ENCODE measurements at regions not wholly inside any gene's neighbourhood (a gene's known extent, or its start where the extent isn't known, plus 50 kb on each side); places are given as distances from the start of the nearest gene placed in this dataset.

- H3K4me3 ChIP-seq (ENCODE audit: severe bottlenecking), result no peak overlapping the region
- no peaks in the 10 kb centered on the region for H3K9me3 ChIP-seq (ENCODE audit: severe bottlenecking)
- no peaks in the 10 kb centered on the region for H3K36me3 ChIP-seq (ENCODE audit: low read depth)
- TF ChIP-seq CTCF (IDR thresholded peaks at IDR 0.05; ENCODE audit: poor library complexity, severe bottlenecking), result no peak
- ATAC-seq (ENCODE audit: low read depth) (no peak), DNase-seq (ENCODE audit: low spot score) (peak; percentile 37)
- H3K4me1 ChIP-seq (ENCODE audit: insufficient read depth, poor library complexity, severe bottlenecking), result no peaks in the 10 kb centered on the region
- no peaks in the 10 kb centered on the region for H3K27me3 ChIP-seq (ENCODE audit: insufficient read depth, poor library complexity, severe bottlenecking)
- H3K27ac ChIP-seq (ENCODE audit: poor library complexity, severe bottlenecking), result no peak overlapping the region
Observed at GRCh38 chr22:48334971-48335370, 1492.7 kb downstream of the BRD1 start.

GRCh38 chr22:48333816-48334735, 1493.6 kb downstream of the BRD1 start:
- no peaks in the 10 kb centered on the region for H3K9me3 ChIP-seq (ENCODE audit: severe bottlenecking)
- no peak overlapping the region for H3K27ac ChIP-seq (ENCODE audit: poor library complexity, severe bottlenecking)
- DNase-seq (ENCODE audit: low spot score) (peak; percentile 33), ATAC-seq (ENCODE audit: low read depth) (no peak)
- no peak for TF ChIP-seq CTCF (IDR thresholded peaks at IDR 0.05; ENCODE audit: poor library complexity, severe bottlenecking)
- H3K36me3 ChIP-seq (ENCODE audit: low read depth), result no peaks in the 10 kb centered on the region
- H3K27me3 ChIP-seq (ENCODE audit: insufficient read depth, poor library complexity, severe bottlenecking), result no peaks in the 10 kb centered on the region
- no peaks in the 10 kb centered on the region for H3K4me1 ChIP-seq (ENCODE audit: insufficient read depth, poor library complexity, severe bottlenecking)
- H3K4me3 ChIP-seq (ENCODE audit: severe bottlenecking), result no peak overlapping the region

GRCh38 chr22:48333323-48333763, 1494.3 kb downstream of the BRD1 start:
- ATAC-seq (ENCODE audit: low read depth) (no peak), DNase-seq (ENCODE audit: low spot score) (no peak)
- Histone ChIP-seq H3K27me3 (ENCODE audit: insufficient read depth, poor library complexity, severe bottlenecking) (no peaks in the 10 kb centered on the region), H3K27ac (ENCODE audit: poor library complexity, severe bottlenecking) (no peak overlapping the region), H3K4me3 (ENCODE audit: severe bottlenecking) (no peak overlapping the region), H3K9me3 (ENCODE audit: severe bottlenecking) (no peaks in the 10 kb centered on the region), H3K36me3 (ENCODE audit: low read depth) (no peaks in the 10 kb centered on the region), H3K4me1 (ENCODE audit: insufficient read depth, poor library complexity, severe bottlenecking) (no peaks in the 10 kb centered on the region)
- no peak for TF ChIP-seq CTCF (IDR thresholded peaks at IDR 0.05; ENCODE audit: poor library complexity, severe bottlenecking)

GRCh38 chr22:48332438-48333322, 1495.0 kb downstream of the BRD1 start:
- TF ChIP-seq CTCF (IDR thresholded peaks at IDR 0.05; ENCODE audit: poor library complexity, severe bottlenecking), result no peak
- peak; percentile 47 for DNase-seq (ENCODE audit: low spot score)
- no peaks in the 10 kb centered on the region for H3K27me3 ChIP-seq (ENCODE audit: insufficient read depth, poor library complexity, severe bottlenecking)

More at GRCh38 chr22:48332438-48333322, 1495.0 kb downstream of the BRD1 start:
- Histone ChIP-seq H3K4me1 (ENCODE audit: insufficient read depth, poor library complexity, severe bottlenecking) (no peaks in the 10 kb centered on the region), H3K9me3 (ENCODE audit: severe bottlenecking) (no peaks in the 10 kb centered on the region), H3K27ac (ENCODE audit: poor library complexity, severe bottlenecking) (no peak overlapping the region), H3K4me3 (ENCODE audit: severe bottlenecking) (no peak overlapping the region), H3K36me3 (ENCODE audit: low read depth) (no peaks in the 10 kb centered on the region)
- ATAC-seq (ENCODE audit: low read depth), result no peak
